ENCODE measurements at regions not wholly inside any gene's neighbourhood (a gene's known extent, or its start where the extent isn't known, plus 50 kb on each side); places are given as distances from the start of the nearest gene placed in this dataset.

DNA sequence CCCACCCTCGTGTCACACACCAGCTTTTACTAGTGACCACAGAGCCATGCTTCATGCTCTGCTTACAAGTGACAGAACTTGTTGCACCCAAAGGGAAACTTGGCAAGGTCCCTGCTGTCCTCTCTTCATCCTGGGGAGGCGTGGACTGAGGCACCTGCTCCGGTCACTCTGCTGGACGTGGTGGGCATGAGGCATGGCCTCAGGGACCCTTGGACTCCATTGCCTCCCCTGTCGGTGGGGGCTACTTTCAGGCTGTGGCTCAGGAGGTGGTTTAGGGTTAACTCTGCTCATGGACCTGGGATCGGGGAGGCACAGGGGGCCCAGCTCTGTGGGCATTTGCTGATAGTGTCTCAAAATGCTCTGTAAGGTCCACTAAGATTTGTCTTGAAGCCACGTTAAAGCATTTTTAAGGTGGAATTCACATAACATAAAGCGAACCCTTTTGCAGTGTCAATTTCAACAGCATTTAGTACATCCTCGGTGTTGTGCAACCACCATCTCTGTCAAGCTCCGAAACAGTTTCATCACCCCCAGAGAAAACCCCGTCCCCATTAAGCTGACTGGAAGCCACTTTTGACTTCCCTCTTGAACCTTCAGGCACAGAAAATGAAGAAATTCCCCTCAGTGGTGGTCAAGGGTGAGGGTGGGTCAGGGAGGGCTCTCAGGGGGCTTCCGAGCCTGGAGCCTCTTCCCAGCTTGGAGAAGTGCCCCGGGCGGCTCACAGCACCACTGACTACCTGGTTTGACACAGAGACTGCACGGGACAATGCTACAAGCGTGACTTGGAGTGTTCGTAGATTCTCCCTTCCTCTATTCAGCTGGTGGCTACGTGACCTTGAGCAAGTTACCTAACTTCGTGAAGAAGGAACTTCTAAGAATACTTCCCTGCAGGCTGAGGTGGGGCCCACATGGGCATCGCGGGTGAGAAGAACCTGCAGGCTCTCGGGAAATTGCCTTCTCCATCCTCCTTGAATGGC lies 100.0 kb upstream of the HDAC4 start:
- DNase-seq: no peak

DNA sequence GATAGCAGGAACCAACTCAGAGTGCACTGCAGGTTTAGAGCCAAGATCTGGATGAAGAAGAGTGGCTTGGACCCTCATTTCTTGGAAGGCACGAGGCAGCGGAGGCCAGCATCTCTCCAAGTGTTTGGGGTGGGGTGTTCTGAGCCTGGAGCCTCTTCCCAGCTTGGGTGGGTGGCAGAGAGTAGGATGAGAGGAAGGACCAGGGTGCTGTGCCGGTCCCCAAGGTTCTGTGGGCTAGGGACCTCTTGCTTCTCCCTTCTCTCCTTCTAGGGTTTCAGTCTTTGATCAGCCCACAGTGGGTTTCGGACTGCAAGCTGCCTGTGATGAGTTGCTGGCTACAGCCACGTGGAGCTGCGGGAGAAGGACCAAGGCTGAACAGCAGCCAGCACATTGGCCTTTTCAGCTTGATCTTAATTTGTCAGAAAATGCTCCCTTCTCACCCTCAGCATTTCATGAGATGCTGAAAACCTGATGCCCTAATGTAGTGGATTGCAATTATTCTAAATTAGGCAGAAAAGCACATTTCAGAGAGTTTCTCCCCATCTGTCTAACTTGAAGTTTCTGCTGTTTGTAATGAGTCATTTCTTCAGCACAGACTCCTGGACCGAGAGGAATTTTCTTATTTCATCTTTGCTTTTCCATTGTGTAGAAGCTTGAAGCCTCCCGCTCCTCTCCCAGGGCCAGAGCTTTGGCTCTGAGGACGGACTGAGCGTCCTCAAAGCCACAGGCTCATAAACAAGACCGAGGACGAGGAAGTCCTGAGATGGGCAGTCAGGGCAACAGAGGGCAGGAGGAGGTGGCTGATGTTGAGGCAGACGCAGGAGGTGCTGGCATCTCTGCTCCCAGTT lies 99.1 kb upstream of the HDAC4 start:
- DNase-seq: no peak

DNA sequence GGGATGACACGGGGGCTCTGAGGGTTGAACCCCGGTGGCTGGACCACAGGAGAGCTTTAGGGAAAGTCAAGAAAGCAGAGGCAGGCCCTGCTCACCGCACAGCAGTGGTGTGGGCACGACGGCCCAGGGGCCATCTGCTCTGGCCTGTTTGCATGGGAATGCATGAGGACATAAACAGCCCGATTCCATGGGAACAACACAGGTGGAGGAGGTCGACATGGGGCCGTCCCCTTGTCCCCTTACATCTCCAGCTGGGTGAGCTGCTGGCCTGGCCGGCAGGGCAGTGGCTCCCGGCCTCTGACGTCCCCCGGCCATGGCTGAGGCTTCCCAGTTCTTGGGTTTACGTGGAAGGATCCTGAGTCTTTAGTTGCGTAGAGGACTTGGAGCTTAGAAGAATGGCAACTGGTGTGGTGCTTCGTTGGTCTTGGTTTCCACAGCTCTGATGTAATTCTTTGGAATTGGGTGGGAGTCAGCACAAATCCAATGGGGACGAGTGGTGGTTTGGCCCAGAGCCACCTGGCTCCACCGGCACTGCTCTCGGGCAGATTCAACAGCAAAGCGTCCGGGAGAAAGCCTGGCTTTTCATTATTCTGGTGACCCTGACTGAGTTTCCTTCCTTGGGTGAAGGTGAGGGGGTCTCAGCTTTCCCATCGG lies 98.3 kb upstream of the HDAC4 start:
- DNase-seq: no peak

DNA sequence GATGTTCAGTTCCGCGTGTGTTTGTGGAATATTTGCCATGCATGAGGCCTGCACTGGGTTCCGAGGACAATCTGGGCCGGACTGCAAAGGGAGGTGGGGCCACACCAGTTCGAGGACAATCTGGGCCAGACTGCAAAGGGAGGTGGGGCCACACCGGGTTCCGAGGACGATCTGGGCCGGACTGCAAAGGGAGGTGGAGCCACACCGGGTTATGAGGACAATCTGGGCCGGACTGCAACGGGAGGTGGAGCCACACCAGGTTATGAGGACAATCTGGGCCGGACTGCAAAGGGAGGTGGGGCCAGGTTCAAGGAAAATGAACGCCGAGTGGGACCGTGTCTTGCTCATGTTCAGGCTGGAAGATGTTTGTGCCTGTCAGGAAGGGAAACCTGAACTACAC lies 97.8 kb upstream of the HDAC4 start:
- DNase-seq: no peak

DNA sequence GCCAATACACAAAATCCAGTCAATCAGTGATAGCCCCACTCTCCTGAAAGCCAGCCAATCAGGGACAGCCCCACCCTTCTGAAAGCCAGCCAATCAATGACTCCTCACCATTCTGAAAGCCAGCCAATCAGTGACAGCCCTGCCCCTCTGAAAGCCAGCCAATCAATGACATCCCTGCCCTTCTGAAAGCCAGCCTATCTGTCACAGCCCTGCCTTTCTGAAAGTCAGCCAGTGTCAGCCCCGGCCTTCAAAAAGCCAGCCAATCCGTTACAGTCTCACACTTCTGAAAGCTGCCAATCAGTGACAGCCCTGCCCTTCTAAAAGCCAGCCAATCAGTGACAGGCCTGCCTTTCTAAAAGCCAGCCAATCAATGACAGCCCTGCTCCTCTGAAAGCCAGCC lies 95.9 kb upstream of the HDAC4 start:
- DNase-seq: peak in 1 of 2 donors; percentile 5

DNA sequence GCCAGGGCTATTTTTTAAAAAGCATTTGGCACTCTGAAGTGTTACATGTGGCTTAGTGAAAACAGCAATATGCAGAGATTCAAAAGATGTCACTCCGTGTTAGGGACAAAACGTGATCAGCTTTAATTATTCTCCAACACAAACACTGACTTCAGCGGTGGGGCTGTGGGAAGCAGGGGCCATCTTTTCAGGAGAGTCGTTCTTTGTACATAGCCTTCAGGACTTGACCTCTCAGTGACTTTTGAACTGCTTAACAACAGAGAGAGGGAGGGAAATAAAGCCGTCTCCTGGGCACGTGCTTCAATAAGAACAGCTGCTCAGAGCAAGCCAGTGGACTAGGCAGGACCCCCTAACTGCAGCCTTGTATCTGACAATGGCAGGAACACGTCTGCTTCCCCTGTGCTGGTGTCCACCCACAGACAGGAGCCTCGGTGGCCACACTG lies 95.0 kb upstream of the HDAC4 start:
- DNase-seq: no peak

DNA sequence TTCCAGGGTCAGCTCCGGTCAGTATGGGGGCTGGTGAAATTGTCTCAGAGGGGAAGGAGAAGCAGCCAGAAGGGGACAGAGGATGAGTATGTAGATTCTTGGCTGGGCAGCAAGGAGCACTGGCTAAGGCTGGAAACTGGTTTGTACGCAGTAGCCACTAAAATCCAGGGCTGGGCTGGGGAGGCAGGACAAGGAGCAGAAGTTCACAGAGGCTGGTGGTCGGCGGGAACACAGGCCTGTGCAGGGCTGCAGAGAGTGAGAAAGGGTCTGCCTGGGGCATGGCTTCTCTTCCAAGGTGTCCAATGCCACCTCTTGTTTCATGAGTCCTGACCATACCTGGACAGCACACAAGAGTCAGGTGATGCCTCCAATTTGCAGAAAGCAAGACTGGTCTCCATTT lies 94.4 kb upstream of the HDAC4 start:
- no peak for DNase-seq

DNA sequence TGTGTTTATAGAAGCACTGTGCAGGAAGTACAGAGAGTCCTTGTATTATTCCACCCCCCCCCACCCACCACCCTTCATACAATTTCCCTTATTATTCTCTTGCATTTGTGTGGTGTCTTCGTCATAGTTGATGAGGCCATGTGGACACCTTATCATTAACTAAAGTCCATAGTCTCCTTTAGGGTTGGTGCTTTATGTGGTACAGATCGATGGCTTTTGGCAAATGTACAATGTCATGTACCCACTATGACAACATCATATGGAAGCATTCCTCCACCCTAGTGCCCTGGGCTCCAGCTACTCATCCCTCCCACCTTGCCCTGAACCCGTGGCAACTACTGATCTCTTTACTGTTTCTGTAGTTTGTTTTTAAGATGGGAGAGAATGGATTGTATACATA lies 93.8 kb upstream of the HDAC4 start:
- DNase-seq: no peak

DNA sequence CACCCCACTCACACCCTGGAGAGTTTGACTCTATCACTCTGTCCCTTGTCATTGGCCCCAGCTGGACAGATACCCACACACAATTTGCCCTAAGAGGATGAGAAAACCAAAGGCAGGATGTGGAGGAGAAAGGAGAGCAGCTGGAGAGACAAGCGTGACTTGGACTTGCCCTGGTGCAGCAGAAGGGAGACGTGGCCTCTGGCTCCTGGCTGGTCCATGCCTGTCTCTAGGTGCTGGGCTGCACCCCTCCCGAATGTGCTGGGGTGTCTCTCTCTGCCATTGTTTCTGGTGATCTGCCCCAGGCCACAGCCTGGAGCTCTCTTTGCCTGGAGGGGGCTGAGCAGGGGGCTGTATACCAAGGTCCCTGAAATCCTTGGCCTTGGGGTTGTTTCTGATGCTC lies 88.7 kb upstream of the HDAC4 start:
- DNase-seq: no peak

DNA sequence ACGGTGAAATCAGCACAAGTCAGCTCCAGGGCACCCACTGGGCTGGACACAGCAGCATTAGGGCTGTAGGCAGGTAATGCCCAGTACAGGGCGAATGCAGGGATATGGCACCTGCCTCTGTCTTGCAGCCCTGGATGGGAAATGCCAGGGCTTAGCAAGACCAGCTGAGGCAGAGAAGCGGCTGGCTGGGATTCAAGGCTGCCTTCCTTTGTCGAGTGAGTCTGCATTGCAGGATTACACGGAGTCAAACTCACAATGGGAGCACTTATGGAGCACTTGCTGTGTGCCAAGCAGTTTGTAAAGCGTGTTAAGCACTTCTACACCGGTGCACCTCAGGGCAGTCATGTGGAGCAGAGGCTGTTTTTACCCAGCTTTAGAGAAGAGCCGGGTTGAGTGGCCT lies 87.3 kb upstream of the HDAC4 start:
- DNase-seq: no peak

DNA sequence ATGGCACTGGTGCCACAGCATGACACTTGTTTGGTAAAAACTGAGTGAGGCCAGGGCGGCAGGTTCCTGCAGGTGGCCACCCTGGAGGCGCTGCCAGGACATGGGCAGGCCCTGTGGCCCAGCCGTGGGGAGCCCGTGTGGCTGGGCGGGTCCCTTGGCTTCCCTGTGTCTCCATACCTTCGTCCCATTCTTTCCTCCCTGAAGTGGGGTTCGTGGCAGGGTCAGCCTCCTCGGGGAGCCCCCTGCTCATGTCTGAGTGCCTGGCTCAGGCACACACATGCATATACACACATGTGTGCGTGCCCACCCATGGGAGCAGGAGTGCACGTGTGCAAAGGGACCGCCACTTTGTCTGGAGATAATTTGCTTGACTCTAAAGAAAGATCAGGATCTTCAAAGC lies 86.5 kb upstream of the HDAC4 start:
- no peak for DNase-seq

DNA sequence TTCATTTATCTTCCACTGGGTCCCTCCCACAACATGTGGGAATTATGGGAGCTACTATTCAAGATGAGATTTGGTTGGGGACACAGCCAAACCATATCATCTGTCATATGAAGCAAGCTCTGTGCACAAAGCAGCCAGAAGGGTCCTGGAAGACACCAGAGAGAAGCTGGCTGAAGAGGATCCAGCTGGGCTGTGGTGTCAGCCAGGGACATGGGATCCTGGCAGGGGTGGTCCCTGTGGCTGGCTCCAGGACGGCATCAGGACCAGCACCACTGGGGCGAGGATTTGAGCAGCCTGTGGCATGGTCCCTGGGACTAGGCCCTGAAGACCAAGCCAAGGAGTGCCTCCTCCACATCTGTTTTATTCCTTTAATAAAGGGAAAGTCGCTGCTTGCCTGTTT lies 84.8 kb upstream of the HDAC4 start:
- DNase-seq: no peak

DNA sequence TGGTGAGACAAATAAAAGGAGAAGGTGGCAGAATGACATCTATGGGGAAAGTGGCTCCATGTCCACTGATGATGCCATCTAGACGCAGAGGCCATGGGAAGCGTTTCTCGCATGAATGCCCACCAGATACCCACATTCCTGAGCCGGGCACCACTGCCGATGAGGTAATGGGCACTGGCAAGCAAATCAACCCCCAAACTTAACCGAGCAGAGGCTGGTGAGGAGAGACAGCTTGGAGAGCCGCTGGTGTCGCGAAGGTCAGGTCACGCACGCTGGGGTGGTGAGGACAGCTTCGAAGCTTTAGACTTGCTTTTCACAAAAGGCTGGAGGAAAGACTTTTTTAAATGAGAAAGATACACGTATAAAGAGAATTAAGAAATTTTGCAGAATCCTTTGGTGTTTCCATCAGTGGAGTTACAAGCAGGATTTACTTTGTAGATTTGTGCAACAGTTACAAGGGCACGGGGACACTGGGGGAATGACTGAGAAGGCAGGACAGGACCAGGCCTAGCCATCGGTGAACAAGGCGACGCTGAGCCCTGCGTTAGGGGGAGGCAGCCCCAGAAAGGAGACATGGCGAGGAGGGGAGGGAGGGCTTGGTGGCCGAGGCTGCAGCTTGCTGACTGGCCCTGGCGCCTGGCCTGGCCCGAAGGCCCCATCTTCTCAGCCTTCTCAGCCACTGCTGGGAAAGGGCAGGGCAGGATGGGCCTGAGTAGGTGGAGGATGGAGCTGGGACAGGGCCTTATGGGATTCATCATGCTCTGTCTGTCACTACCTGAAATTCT lies 83.9 kb upstream of the HDAC4 start:
- no peak for DNase-seq

DNA sequence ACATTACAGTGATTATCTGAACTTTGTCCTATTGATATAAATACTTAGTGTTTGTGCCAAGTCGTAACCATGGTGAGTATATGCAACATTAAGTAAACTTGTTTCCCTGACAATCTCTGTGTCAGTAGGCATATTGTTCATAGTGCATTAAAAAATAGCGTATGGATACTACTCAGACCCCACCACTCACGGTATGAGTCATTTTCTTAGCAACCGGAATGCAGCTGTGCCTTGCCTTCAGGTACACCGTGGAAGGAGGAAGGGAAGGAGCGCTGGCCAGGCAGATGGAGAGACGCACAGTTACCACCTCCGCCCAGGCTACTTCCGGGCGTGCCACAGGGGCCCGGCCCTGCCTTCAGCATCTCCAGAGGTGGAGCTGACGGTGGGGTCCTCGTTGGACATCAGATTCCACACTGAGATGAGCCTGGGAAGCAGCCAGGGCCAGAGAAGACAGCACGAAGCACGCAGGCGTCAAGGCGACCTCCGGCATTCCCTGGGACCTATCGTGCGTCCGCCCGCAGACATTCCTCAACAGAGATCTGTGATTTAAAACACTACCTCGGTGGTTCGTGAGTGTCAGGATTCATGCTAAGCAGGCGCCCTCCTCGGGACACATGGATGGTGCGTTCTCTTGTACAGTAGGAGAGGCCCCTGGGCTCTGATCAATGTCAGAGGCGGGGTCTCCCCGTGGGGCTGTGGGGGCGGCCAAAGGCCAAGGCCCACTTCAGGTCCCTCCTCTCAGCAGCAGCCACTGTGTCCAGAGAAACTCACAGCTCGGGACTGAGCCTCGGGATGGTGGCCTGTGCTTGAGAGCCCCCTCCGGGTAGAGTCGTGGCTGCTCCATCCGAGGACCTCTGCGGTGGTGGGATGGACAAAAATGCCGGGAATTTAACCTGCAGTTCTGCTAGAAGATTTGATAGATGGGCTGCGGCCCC lies 82.2 kb upstream of the HDAC4 start:
- DNase-seq: no peak

DNA sequence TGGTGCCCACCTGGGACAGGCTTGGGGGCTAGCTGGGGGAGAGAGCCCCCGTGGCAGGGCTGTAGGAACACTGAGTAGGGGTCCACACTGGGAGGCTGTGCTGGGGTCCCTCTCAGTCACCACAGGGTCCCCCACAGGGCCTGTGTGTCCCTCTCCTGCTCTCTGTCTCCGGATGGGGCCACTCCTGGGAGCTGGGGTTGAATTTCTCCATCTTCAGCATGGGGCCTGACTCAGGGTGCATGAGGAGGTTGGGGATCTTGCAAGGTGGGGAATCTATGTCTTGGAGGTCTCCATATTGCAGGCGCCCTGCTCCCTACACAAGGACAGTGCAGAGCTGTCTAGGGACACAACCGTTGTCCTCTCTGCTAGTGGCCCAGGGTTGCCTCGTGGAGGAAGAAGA lies 78.7 kb upstream of the HDAC4 start:
- no peak for DNase-seq

DNA sequence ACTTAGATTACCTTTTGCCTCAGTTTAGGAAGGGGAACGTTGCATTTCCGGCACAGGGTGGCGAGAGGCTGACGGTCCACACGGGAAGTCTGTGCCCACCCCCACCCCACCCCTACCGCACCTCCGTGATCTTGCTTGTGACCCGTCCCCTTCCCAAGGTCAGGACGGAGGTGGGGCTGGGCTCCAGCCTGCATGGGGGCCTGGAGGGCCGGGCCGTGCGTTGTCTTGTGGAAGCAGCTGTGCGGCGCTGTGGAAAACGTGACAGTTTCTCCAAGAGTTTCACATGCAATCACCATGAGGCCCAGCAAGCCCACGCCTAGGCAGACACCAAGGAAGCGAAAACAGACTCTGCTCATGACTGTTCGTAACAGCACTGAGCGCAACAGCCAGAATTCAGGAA lies 76.8 kb upstream of the HDAC4 start:
- no peak for DNase-seq

DNA sequence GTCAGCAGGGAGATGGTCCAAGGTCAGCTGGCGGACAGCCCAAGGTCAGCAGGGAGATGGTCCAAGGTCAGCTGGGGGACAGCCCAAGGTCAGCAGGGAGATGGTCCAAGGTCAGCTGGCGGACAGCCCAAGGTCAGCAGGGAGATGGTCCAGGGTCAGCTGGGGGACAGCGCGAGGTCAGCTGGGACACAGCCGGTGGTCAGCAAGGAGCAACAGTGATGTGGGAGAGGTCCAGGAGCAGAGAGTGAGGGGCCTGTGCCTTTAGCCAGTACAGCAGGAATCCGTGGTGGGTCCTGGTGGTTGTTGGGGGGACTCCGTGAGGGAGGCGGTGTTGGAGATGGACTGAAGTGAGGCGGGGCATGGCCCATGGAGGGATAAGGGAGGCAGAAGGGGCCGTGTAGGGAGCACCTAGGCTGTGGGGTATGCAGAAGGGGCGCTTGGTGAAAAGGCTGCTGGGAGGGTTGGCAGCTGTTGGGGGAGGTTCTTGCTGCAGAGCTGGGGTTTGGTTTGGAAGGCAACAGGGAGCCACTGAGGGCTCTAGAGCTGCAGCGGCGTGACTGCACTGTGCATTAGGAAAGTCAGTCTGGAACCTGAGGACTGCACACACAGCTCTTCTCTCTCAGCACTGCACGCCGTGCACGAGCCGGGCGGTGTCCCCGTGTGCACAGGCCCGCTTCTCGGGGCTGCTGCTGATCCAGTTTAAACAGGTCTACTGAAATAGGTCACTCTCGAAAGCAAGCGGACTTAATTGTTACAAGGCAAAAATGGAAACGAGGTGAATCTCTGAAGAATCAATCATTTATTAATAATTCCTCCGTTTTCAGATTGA lies 76.2 kb upstream of the HDAC4 start:
- DNase-seq: no peak

DNA sequence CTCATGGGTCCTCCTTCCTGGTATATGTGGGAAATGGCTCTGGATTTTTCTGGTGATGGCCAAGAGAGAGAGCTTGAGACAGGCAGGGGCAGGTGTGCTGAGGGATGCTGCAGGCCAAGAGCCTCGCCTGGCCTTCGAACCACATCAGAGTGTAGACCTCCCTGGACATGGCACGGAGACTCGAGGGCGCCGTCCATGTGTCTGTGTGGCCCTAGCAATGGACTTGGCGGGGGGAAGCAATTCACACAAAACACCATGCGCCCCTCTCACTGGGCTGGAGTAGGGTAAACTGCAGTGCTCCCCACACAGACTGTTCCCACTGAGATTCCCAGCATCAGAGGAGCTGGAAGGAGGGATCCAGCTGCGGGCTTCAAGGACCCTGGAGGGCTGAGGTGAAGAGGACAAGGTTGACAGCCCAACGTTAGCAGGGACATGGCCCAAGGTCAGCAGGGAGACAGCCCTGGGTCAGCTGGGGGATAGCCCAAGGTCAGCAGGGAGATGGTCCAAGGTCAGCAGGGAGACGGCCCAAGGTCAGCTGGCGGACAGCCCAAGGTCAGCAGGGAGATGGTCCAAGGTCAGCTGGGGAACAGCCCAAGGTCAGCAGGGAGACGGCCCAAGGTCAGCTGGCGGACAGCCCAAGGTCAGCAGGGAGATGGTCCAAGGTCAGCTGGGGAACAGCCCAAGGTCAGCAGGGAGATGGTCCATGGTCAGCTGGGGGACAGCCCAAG lies 75.4 kb upstream of the HDAC4 start:
- no peak for DNase-seq

DNA sequence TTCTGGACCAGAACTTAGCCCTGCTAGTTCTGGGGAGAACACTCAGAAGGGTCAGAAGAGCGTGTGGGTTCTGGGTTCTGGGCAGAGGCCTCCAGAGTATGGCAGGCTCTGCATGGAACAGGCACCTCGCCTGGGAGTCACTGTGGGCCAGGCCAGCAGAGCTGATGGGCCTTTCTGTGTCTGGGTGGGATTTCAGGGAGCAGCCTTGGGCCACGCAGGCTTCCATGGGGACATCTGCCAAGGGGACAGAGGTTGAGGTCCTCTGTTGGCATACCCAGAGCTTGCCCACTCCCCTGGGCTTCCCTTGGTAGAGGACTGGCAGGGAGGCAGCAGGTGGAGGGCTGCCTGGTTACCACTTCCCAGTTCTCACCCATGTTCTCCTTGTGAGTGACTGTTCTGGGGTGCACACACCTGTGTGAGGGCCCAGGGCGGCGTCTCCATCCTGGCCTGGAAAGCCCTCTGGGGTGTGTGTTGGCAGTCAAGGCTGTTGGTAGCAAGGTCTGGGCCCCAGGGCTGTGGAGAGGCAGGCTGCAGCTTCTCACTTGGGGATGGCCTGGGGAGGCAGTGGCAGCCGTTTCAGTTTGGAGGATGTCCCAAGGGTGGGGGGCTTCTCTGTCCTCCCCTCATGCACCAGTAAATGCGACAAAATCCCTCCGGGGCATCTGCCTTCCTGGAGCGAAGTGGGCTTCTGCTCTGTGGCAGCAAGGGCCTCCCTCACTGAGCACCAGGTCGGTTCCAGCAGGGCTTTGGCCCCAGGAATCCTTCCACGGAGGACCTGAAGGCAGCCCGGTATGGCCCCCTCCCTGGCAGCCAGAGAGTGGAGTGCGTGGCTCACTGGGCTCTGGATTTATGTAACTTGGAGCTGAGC lies 74.6 kb upstream of the HDAC4 start:
- no peak for DNase-seq
